ENCODE measurements at regions not wholly inside any gene's neighbourhood (a gene's known extent, or its start where the extent isn't known, plus 50 kb on each side); places are given as distances from the start of the nearest gene placed in this dataset.
A peak's percentile ranks its signal among the peaks of the same experiment; 100 is the strongest.
"Not testable (repeated sequence)": the region's sequence is repeated elsewhere in the genome, so short reads cannot be mapped to it uniquely, and the experiment has no call there.

GRCh38 chr12:115898670-115899069 is 378.8 kb downstream of the MED13L start:
- DNase-seq = no peak

- DNase-seq = no peak
These were observed 379.8 kb downstream of the MED13L start for GRCh38 chr12:115897729-115898128.

- peak in 1 of 2 experiments; percentile 7 for DNase-seq
These were observed 382.2 kb downstream of the MED13L start for GRCh38 chr12:115895247-115895646.

GRCh38 chr12:115891556-115892164 is 385.8 kb downstream of the MED13L start:
- no peak for DNase-seq

- no peak for DNase-seq
These were observed 390.8 kb downstream of the MED13L start for GRCh38 chr12:115886666-115887065.

GRCh38 chr12:115885040-115885690 is 392.3 kb downstream of the MED13L start:
- DNase-seq = no peak

GRCh38 chr12:115882936-115883335 is 394.6 kb downstream of the MED13L start:
- no peak for DNase-seq

- no peak for DNase-seq
These were observed 397.3 kb downstream of the MED13L start for GRCh38 chr12:115880238-115880637.

GRCh38 chr12:115879354-115879753 is 398.1 kb downstream of the MED13L start:
- no peak for DNase-seq

- no peak for DNase-seq
These were observed 403.9 kb downstream of the MED13L start for GRCh38 chr12:115873451-115874082.

GRCh38 chr12:115872919-115873357 is 404.6 kb downstream of the MED13L start:
- no peak for DNase-seq

- no peak for DNase-seq
These were observed 405.3 kb downstream of the MED13L start for GRCh38 chr12:115872212-115872611.

GRCh38 chr12:115871714-115872113 is 405.8 kb downstream of the MED13L start:
- peak in 1 of 2 experiments; percentile 6 for DNase-seq

- DNase-seq = no peak
These were observed 407.0 kb downstream of the MED13L start for GRCh38 chr12:115870510-115870909.

- no peak for DNase-seq
These were observed 407.5 kb downstream of the MED13L start for GRCh38 chr12:115870021-115870420.

GRCh38 chr12:115869604-115870003 is 407.9 kb downstream of the MED13L start:
- DNase-seq = no peak

GRCh38 chr12:115868624-115869023 is 408.9 kb downstream of the MED13L start:
- no peak for DNase-seq

GRCh38 chr12:115867854-115868253 is 409.6 kb downstream of the MED13L start:
- DNase-seq = no peak

GRCh38 chr12:115866909-115867525 is 410.5 kb downstream of the MED13L start:
- no peak for DNase-seq

- DNase-seq = not testable (repeated sequence)
These were observed 411.2 kb downstream of the MED13L start for GRCh38 chr12:115866281-115866680.

GRCh38 chr12:115864396-115864795 is 413.1 kb downstream of the MED13L start:
- no peak for DNase-seq

GRCh38 chr12:115860619-115861018 is 416.9 kb downstream of the MED13L start:
- DNase-seq = no peak

- no peak for DNase-seq
These were observed 418.3 kb downstream of the MED13L start for GRCh38 chr12:115859231-115859630.

GRCh38 chr12:115857923-115858322 is 419.6 kb downstream of the MED13L start:
- no peak for DNase-seq
